ENCODE measurements at regions not wholly inside any gene's neighbourhood (a gene's known extent, or its start where the extent isn't known, plus 50 kb on each side); places are given as distances from the start of the nearest gene placed in this dataset.
"Not testable (repeated sequence)": the region's sequence is repeated elsewhere in the genome, so short reads cannot be mapped to it uniquely, and the experiment has no call there.

GRCh38 chr18:42336139-42336538 lies 381.1 kb downstream of the PIK3C3 start:
- Histone ChIP-seq H3K36me3 (ENCODE audit: control insufficient read depth, insufficient read depth, low read length) (no peaks in the 10 kb centered on the region), H2AFZ (no peak overlapping the region), H3K27me3 (ENCODE audit: control insufficient read depth, insufficient read depth, low read length) (no peaks in the 10 kb centered on the region), H3K9me3 (ENCODE audit: control insufficient read depth, low read length) (no peaks in the 10 kb centered on the region), H3K4me1 (no peaks in the 10 kb centered on the region), H3K9ac (no peak overlapping the region), H3K4me3 (ENCODE audit: low read depth, low read length) (no peak overlapping the region), H3K27ac (no peak overlapping the region), H3K79me2 (no peaks in the 10 kb centered on the region), H3K4me2 (ENCODE audit: low read length) (no peak overlapping the region)
- TF ChIP-seq CTCF (IDR thresholded peaks at IDR 0.05), result no peak

GRCh38 chr18:42337337-42337736 lies 382.3 kb downstream of the PIK3C3 start:
- H3K36me3 ChIP-seq (ENCODE audit: control insufficient read depth, insufficient read depth, low read length); H3K27ac ChIP-seq; H3K79me2 ChIP-seq; H3K9me3 ChIP-seq (ENCODE audit: control insufficient read depth, low read length); H3K4me2 ChIP-seq (ENCODE audit: low read length); H3K4me1 ChIP-seq; H2AFZ ChIP-seq; H3K27me3 ChIP-seq (ENCODE audit: control insufficient read depth, insufficient read depth, low read length); H3K9ac ChIP-seq; H3K4me3 ChIP-seq (ENCODE audit: low read depth, low read length): not testable (repeated sequence)

- Histone ChIP-seq H3K9me3 (ENCODE audit: control insufficient read depth, low read length) (no peaks in the 10 kb centered on the region), H3K4me2 (ENCODE audit: low read length) (no peak overlapping the region), H3K79me2 (no peaks in the 10 kb centered on the region), H3K36me3 (ENCODE audit: control insufficient read depth, insufficient read depth, low read length) (no peaks in the 10 kb centered on the region), H3K9ac (no peak overlapping the region), H3K27me3 (ENCODE audit: control insufficient read depth, insufficient read depth, low read length) (no peaks in the 10 kb centered on the region), H3K4me1 (no peaks in the 10 kb centered on the region), H2AFZ (no peak overlapping the region), H3K27ac (no peak overlapping the region), H3K4me3 (ENCODE audit: low read depth, low read length) (no peak overlapping the region)
- no peak for TF ChIP-seq CTCF (IDR thresholded peaks at IDR 0.05)
Observed at GRCh38 chr18:42338683-42339082, 383.6 kb downstream of the PIK3C3 start.

GRCh38 chr18:42339372-42339771 lies 384.3 kb downstream of the PIK3C3 start:
- no peak for TF ChIP-seq CTCF (IDR thresholded peaks at IDR 0.05)
- Histone ChIP-seq H3K27ac (no peak overlapping the region), H3K4me2 (ENCODE audit: low read length) (no peak overlapping the region), H3K9ac (no peak overlapping the region), H3K79me2 (no peaks in the 10 kb centered on the region), H3K9me3 (ENCODE audit: control insufficient read depth, low read length) (no peaks in the 10 kb centered on the region), H2AFZ (no peak overlapping the region), H3K4me3 (ENCODE audit: low read depth, low read length) (no peak overlapping the region), H3K36me3 (ENCODE audit: control insufficient read depth, insufficient read depth, low read length) (no peaks in the 10 kb centered on the region), H3K27me3 (ENCODE audit: control insufficient read depth, insufficient read depth, low read length) (no peaks in the 10 kb centered on the region), H3K4me1 (no peaks in the 10 kb centered on the region)

GRCh38 chr18:42340423-42341009 lies 385.5 kb downstream of the PIK3C3 start:
- Histone ChIP-seq H3K79me2 (no peaks in the 10 kb centered on the region), H3K4me3 (ENCODE audit: low read depth, low read length) (no peak overlapping the region), H3K4me2 (ENCODE audit: low read length) (no peak overlapping the region), H3K4me1 (no peaks in the 10 kb centered on the region), H3K36me3 (ENCODE audit: control insufficient read depth, insufficient read depth, low read length) (no peaks in the 10 kb centered on the region), H3K9me3 (ENCODE audit: control insufficient read depth, low read length) (no peaks in the 10 kb centered on the region), H3K27me3 (ENCODE audit: control insufficient read depth, insufficient read depth, low read length) (no peaks in the 10 kb centered on the region), H3K27ac (no peak overlapping the region), H3K9ac (no peak overlapping the region), H2AFZ (no peak overlapping the region)
- no peak for TF ChIP-seq CTCF (IDR thresholded peaks at IDR 0.05)

All from parathyroid adenoma (tissue), 2 donors.